HFF-Myc (cell line): ENCODE measurements at regions not wholly inside any gene's neighbourhood (a gene's known extent, or its start where the extent isn't known, plus 50 kb on each side); places are given as distances from the start of the nearest gene placed in this dataset.

ENCODE experiments used
- DNase-seq: peaks from one replicate; pipeline ENCODE4 v3.0.0-alpha.2; 2011; ENCODE audit warnings: low read depth; ENCODE audit errors: extremely low read depth
- H3K4me3 ChIP-seq: replicated peaks from 2 replicates; pipeline ENCODE4 v1.5.1; 2011; ENCODE audit warnings: low read depth, mild to moderate bottlenecking, control low read depth, low read length
- CTCF ChIP-seq: IDR thresholded peaks from 2 replicates; pipeline ENCODE4 v1.5.1; 2012; ENCODE audit warnings: mild to moderate bottlenecking, low read depth, low read length, control low read depth; ENCODE audit errors: missing control alignments

- TF ChIP-seq CTCF = no peak
- H3K4me3 ChIP-seq = no peak overlapping the region
- no peak for DNase-seq
These were observed 186.7 kb upstream of the SHH start for GRCh38 chr7:155998766-155999630.

GRCh38 chr7:155998328-155998691 is 186.0 kb upstream of the SHH start:
- no peak for TF ChIP-seq CTCF
- no peak for DNase-seq
- no peak overlapping the region for H3K4me3 ChIP-seq

GRCh38 chr7:155997431-155998327 is 185.4 kb upstream of the SHH start:
- no peak for DNase-seq
- no peak for TF ChIP-seq CTCF
- H3K4me3 ChIP-seq = no peak overlapping the region

GRCh38 chr7:155996718-155997280 is 184.5 kb upstream of the SHH start:
- no peak overlapping the region for H3K4me3 ChIP-seq
- TF ChIP-seq CTCF = no peak
- no peak for DNase-seq

- no peak for DNase-seq
- H3K4me3 ChIP-seq = no peak overlapping the region
- no peak for TF ChIP-seq CTCF
These were observed 182.9 kb upstream of the SHH start for GRCh38 chr7:155995183-155995612.

GRCh38 chr7:155994279-155994811 is 182.1 kb upstream of the SHH start:
- H3K4me3 ChIP-seq = no peak overlapping the region
- DNase-seq = no peak
- no peak for TF ChIP-seq CTCF
